GM19438 (cell line): ENCODE measurements at regions not wholly inside any gene's neighbourhood (a gene's known extent, or its start where the extent isn't known, plus 50 kb on each side); places are given as distances from the start of the nearest gene placed in this dataset.

Experiments used
- ATAC-seq: cut with Tn5 transposase; IDR thresholded peaks from one replicate; pipeline ENCODE4 v1.9.1; 2021; ENCODE audit warnings: low read depth; ENCODE audit not compliant: unreplicated experiment

- ATAC-seq, result no peak
Measured at GRCh38 chr1:50358962-50359361, 64.3 kb downstream of the DMRTA2 start.

- ATAC-seq, result no peak
Measured at GRCh38 chr1:50357186-50357585, 66.1 kb downstream of the DMRTA2 start.

DNA sequence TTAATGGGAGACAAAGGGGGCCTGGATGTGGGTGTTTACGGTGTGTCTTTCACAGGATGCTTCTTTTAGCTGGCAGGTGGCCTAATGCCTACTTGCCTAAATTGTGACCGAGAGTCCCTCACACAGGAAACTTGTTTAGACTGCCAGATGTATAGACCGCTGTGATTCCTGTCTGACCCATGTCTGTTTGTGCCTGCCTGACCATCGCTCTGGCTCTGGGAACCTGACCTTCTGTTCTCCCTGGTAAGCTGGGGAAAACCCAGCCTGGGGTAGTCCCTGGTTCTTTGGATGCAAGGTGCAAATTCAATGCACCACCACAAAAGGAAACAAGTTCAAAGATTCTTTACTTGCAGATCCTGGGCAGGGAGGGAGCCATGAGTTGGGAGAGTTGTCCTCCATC, 68.4 kb downstream of the DMRTA2 start:
- ATAC-seq, result no peak

GRCh38 chr1:50352428-50352827, 70.8 kb downstream of the DMRTA2 start:
- no peak for ATAC-seq

DNA sequence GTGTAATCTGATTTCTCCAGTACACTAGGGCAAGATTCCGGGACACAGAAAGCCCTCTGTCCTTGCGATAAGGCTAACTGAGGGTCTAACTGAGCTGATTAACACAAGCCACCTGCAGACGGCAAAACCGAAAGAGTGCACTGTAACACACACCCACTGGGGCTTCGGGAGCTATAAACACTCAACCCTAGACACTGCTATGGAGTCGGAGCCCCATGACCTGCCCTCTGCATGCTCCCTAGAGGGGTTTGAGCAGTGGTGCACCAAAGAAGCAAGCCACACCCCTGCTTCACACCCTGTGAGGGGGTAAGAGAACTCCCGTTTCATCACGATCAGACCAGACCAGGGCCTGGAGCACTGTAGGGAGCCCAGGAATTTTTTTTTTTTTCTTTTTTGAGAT, 72.4 kb downstream of the DMRTA2 start:
- no peak for ATAC-seq

DNA sequence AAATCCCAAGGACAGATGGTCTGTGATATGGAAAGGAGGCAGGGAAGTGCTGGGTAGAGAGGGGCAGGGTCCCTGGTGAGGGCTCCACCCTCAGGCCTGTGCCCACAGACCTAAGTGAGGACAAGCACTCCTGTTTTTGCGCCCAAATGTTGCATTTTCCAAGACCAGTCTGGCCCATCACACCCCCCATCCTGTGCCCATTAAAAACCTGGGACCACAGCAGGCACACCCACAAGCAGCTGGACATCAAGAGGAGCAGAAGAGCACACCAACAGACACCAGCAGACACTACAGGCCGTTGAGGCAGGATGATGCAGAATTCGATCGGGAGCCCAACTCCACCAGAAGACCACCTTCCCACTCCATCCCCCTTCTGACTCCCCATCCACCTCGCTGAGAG, 72.8 kb downstream of the DMRTA2 start:
- no peak for ATAC-seq

- ATAC-seq, result no peak
Measured at GRCh38 chr1:50349242-50349565, 74.0 kb downstream of the DMRTA2 start.

DNA sequence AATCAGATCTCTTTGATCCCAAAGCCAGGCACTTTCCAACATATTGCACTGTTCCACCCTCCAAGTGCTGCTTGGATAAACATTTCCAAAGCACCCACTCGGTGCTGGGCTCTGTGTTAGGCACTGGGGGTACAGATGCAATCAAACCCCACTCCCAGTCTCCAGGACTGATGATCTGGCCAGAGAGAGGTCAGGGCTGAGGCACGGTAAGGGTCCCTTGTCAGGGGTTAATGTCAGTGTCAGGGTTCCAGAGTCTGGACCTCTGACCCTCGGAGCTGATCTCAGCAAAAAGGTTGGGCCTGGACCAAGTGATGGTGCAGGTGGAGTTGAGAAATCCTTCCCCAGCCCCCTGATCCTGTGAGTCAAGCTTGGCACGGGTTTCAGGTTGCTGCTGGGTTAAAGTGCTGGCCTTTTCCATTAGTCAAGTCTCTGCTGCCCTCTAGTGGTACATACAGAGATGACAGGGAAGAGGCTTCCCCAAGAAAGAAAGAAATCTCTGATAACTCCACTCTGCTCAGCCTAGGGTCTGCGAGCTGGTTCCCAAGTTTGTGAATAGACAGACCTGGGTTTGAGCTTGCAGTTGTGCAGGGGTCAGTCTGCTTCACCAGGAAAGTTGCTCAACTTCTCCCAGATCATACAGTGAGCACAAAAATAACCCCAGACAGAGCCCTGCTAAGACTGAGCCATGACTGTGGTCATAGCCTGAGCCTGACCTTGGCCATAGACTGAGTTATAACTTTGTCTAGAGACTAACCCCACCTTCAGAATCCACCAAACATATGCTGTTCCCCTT, 74.6 kb downstream of the DMRTA2 start:
- ATAC-seq, result no peak

GRCh38 chr1:50347933-50348332, 75.3 kb downstream of the DMRTA2 start:
- no peak for ATAC-seq

DNA sequence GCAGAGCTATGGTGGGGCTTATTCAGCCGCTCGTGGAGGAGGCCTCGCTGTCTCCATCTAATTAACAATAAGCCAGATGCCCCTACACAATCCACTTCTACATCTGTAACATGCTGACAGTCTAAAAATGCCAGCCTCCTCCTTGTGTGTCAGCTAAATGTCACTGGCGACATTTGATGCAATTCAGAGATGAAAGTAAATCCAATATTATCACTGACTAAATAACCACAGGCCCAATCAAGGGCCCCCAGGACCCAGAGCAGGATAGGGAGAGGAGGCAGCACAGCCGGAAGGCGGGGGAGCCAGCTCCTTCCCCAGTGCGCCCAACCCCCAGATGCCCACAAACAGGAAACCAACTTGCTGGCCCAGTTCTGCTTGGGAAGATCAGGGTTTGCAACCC, 76.6 kb downstream of the DMRTA2 start:
- no peak for ATAC-seq

GRCh38 chr1:50343323-50343722, 79.9 kb downstream of the DMRTA2 start:
- ATAC-seq, result no peak

- no peak for ATAC-seq
Measured at GRCh38 chr1:50342525-50342924, 80.7 kb downstream of the DMRTA2 start.

DNA sequence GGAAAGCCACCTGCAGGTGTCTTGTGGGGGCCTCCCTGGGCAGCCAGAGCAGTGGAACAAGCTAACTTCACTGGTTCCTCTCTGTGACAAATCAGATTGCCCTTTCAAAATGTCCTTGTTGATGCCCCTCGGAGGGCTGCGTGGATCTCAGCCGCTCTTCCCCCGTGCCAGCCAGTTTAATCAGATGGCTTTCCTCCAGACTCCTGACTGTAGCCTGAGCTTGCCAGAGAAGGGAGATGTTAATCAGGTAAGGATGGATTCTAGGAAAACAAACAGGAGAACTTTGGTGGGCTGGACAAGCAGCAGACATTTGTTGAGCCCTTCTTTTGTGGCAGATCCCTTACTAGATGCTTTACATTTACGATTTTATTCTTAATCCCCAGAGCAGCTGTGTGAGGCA, 88.2 kb downstream of the DMRTA2 start:
- no peak for ATAC-seq

GRCh38 chr1:50333595-50333974, 89.7 kb downstream of the DMRTA2 start:
- ATAC-seq, result peak; percentile 85

GRCh38 chr1:50332941-50333594, 90.2 kb downstream of the DMRTA2 start:
- peak; percentile 83 for ATAC-seq

DNA sequence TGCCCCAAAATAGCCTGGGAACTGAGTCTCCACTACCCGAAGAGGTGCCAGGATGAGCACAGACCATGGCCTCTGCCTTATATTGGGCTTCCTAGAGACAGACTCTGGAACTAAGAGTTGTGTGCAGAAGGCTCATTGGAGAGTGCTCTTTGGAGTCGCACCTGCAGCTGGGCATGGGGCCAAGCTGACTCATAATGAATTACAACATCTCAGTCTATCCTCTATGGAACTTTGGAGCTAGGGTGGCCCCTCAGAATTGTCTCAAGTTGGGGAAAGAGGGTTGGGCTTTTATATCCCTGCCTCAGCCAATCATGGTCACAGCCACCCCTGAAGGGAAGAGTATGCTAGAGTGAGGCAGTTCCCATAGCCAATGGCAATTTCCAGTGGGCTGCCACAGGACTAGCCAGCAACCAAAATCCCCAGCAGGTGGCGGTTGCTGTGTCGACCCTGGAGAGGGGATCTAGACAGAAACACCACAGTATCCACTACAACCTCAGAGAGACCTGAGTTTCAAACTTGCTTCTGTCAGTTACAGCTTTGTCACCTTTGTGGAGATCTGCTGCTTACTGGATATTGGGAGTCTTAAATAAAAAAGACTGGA, 93.8 kb downstream of the DMRTA2 start:
- ATAC-seq, result no peak

DNA sequence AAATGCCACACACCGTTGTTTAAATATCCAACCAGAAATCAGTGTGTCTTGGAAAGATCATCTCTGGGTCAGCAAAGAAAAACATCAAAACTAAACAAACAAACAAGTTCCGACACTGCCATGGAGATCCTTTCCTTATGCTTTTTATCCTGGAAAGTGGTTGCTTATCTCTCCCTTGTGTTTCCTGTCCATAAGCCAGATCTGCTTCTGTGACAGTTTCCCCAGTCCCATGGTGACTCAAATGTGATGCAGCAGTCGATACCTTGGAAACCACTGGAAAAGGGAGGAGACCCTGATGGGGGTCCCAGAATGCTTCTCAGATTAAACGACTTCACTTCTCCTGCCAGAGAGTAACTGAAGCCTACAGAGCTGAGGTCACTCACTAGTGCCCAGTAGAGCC, 94.7 kb downstream of the DMRTA2 start:
- ATAC-seq, result no peak

- ATAC-seq, result no peak
Measured at GRCh38 chr1:50326026-50326425, 97.2 kb downstream of the DMRTA2 start.

DNA sequence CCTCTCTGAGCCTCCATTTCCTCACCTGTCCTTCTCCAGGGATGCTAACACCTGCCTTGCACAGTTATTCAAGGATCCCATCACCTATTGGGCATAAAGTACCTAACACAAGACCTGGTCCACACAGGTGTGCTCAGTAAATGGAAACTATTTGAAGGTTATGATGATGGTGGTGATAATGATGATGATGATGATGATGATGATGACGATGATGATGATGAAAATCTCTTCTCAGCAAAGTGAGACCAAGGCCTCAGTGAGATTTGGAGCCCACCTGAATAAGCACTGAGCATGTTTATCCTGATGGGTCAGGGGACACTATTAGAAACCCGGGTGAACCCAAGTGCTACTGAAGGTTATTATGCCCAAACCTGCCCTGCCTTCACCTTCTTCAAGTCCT, 100.7 kb downstream of the DMRTA2 start:
- ATAC-seq, result no peak

DNA sequence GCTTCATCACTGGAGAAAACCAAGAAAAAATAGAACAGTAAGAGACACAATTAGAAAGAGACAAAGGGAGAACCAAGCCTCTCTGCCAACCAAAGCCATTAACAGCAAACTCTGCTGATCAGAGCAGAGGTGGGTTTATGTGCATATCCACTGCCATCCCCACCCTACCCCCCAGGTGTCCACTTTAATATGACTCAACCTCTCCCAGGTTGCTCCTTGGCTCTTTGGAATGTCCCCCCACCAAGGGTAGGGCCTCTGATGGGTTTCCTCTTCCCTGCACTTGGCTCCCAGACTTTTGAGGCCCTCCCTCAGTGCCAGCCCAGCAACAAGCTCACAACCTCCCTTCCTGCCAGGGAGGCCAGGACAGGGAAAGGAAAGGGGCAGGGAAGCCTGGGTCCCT, 104.8 kb downstream of the DMRTA2 start:
- ATAC-seq, result no peak

DNA sequence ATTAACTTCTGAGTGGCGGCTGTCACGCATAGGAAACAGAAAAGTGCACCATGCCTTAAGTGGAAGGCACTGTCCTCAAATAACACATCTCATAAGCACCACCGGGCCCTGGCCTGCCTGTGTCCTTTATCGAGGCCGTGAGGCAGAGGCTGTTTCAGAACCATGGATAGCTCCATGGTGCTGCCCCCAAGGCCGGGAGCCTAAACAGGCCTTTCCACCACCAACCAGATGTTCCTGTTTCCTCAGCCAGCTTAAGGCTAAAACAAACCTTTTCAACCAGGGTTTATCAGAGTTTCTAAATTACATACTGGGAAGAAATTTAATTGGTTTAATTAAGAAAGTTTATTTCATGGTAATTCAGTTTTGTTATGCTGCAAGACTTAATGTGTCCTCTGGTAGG, 114.4 kb downstream of the DMRTA2 start:
- ATAC-seq, result no peak

DNA sequence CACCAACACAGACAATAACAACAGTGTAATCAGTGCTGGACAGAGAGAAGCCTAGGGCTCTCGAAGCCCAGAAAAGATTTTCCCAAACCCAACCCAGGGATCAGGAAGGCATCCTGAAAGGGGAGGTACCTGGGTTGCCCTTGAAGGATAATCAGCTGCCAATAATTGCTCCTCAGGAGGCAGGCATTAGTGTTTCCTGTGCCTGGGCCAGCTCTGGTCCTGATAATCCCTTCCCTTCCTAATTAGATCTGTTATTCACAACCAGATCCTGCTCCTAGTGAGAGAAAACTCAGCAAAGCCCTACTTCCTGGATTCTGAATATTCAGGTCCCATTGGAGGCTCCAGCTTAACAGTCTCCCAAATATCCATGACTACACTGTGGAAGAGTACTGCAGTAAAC, 117.4 kb downstream of the DMRTA2 start:
- ATAC-seq, result no peak
